Fibroblast of lung (primary cell): ENCODE measurements at regions not wholly inside any gene's neighbourhood (a gene's known extent, or its start where the extent isn't known, plus 50 kb on each side); places are given as distances from the start of the nearest gene placed in this dataset.

Experiments used
- CTCF ChIP-seq, 2 donors: IDR thresholded peaks in 1 of 2; conservative IDR thresholded peaks in 1 of 2; 1 replicate in 1 of 2; 2 replicates in 1 of 2; pipeline ENCODE4 v1.5.1; 2011 to 2012; ENCODE audit warnings: low read length in 2 of 2, control low read depth in 1 of 2, inconsistent platforms in 1 of 2, low read depth in 1 of 2, mild to moderate bottlenecking in 1 of 2
- EZH2 ChIP-seq: IDR thresholded peaks from 2 replicates; pipeline ENCODE4 v1.5.1; 2012; ENCODE audit warnings: low read length, control low read depth, mild to moderate bottlenecking; ENCODE audit errors: missing control alignments

- TF ChIP-seq CTCF (conservative IDR thresholded peaks at IDR 0.05 in 1 of 2, IDR thresholded peaks at IDR 0.05 in 1 of 2; ENCODE audit: low read depth in 1 of 2, low read length in 2 of 2): no peak
- TF ChIP-seq EZH2: no peak
Observed at GRCh38 chr5:96155147-96155546, 193.5 kb upstream of the ELL2 start.
